Immature natural killer cell (primary cell): ENCODE measurements at regions not wholly inside any gene's neighbourhood (a gene's known extent, or its start where the extent isn't known, plus 50 kb on each side); places are given as distances from the start of the nearest gene placed in this dataset.

ENCODE experiments used
- DNase-seq, 3 donors: peaks; one replicate each; pipeline ENCODE4 v3.0.0; 2022; ENCODE audit warnings: mixed read lengths in 1 of 3
- H3K27ac Mint-ChIP-seq, 6 donors: one replicate each; pipeline ENCODE4 v1.8.0; 2020; ENCODE audit warnings: mixed read lengths in 6 of 6, mild to moderate bottlenecking in 5 of 6, inconsistent platforms in 4 of 6, moderate library complexity in 3 of 6
- H3K27me3 Mint-ChIP-seq, 3 donors: one replicate each; pipeline ENCODE4 v1.8.0; 2020 to 2021; ENCODE audit warnings: low read depth in 3 of 3, mild to moderate bottlenecking in 3 of 3, mixed read lengths in 3 of 3, moderate library complexity in 3 of 3, inconsistent platforms in 1 of 3
- H3K36me3 Mint-ChIP-seq, 3 donors: one replicate each; pipeline ENCODE4 v1.8.0; 2020; ENCODE audit warnings: mixed read lengths in 3 of 3, inconsistent platforms in 2 of 3, mild to moderate bottlenecking in 2 of 3
- H3K4me1 Mint-ChIP-seq, 2 donors: one replicate each; pipeline ENCODE4 v1.8.0; 2020; ENCODE audit warnings: inconsistent platforms in 2 of 2, mild to moderate bottlenecking in 2 of 2, mixed read lengths in 2 of 2, moderate library complexity in 1 of 2
- H3K4me3 Mint-ChIP-seq, 5 donors: one replicate each; pipeline ENCODE4 v1.8.0; 2020; ENCODE audit warnings: mild to moderate bottlenecking in 5 of 5, mixed read lengths in 5 of 5, inconsistent platforms in 3 of 5, moderate library complexity in 3 of 5
- H3K9me3 Mint-ChIP-seq, 6 donors: one replicate each; pipeline ENCODE4 v1.8.0; 2020; ENCODE audit warnings: mild to moderate bottlenecking in 6 of 6, mixed read lengths in 6 of 6, inconsistent platforms in 4 of 6, moderate library complexity in 3 of 6

- Mint-ChIP-seq H3K4me1 (no peaks in the 10 kb centered on the region), H3K9me3 (peaks cover 0 to 4% (median 2%) of the 10 kb centered on the region in 6 donors), H3K4me3 (no peak overlapping the region), H3K27ac (no peak overlapping the region), H3K36me3 (no peaks in the 10 kb centered on the region), H3K27me3 (peaks cover 2 to 8% (median 6%) of the 10 kb centered on the region in 3 donors)
- no peak for DNase-seq
Observed at GRCh38 chr20:56194042-56194441, 54.5 kb upstream of the MC3R start.

DNA sequence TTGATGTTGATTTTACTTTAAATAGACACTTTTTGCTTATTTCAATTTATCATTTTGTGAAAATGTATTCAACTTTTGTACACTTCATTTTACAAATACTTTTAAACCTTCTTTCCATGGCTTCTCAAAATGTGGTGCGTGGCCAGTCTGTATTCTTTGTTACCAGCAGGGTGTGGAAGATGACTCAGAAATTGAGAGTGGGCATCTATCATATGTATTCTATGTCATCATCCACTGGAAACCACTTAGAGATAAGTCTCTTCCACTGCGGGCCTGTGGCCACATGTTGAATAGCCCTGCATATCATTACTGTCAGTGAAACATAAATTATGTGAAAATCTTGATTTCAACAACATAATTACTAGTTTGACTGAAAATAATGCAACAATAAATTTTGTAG, 52.6 kb upstream of the MC3R start:
- H3K9me3 Mint-ChIP-seq, result peaks cover 0 to 23% (median 17%) of the 10 kb centered on the region in 6 donors
- no peak for DNase-seq
- no peak overlapping the region for H3K4me3 Mint-ChIP-seq

More for the DNA sequence above, 52.6 kb upstream of the MC3R start:
- Mint-ChIP-seq H3K4me1 (no peaks in the 10 kb centered on the region), H3K36me3 (peaks cover 3 to 11% (median 4%) of the 10 kb centered on the region in 3 donors), H3K27ac (no peak overlapping the region), H3K27me3 (peaks cover 2 to 15% (median 7%) of the 10 kb centered on the region in 3 donors)
